Tibial nerve (tissue), 4 donors: ENCODE measurements at regions not wholly inside any gene's neighbourhood (a gene's known extent, or its start where the extent isn't known, plus 50 kb on each side); places are given as distances from the start of the nearest gene placed in this dataset.
"Not testable (repeated sequence)": the region's sequence is repeated elsewhere in the genome, so short reads cannot be mapped to it uniquely, and the experiment has no call there.

Experiments
- DNase-seq, 2 donors: peaks; one replicate each; pipeline ENCODE4 v3.0.0-alpha.2; 2019; ENCODE audit warnings: low spot score in 2 of 2
- H3K27ac ChIP-seq, 4 donors: fragments of 200-600 bp; sonication (generic) in 3 of 4; one replicate each; pipeline ENCODE4 v1.5.1; 2017 to 2019; ENCODE audit warnings: mild to moderate bottlenecking in 1 of 4
- H3K27me3 ChIP-seq, 2 donors: fragments of 200-600 bp; sonication (generic) in 1 of 2; one replicate each; pipeline versions ENCODE4 v1.5.1 to v1.6.0; 2017 to 2019
- H3K36me3 ChIP-seq, 3 donors: fragments of 200-600 bp; sonication (generic); one replicate each; pipeline ENCODE4 v1.5.1; 2018 to 2019
- H3K4me1 ChIP-seq, 4 donors: fragments of 200-600 bp; sonication (generic) in 3 of 4; one replicate each; pipeline ENCODE4 v1.5.1; 2017 to 2019
- H3K4me3 ChIP-seq, 4 donors: fragments of 200-600 bp; sonication (generic) in 3 of 4; one replicate each; pipeline ENCODE4 v1.5.1; 2017 to 2019; ENCODE audit warnings: mild to moderate bottlenecking in 1 of 4, moderate library complexity in 1 of 4
- H3K9me3 ChIP-seq, 4 donors: fragments of 200-600 bp; sonication (generic) in 3 of 4; one replicate each; pipeline ENCODE4 v1.5.1; 2017 to 2019
- CTCF ChIP-seq, 5 experiments: fragments of 200-600 bp in 3 of 5; fragments of 450-650 bp in 2 of 5; sonication (generic) in 3 of 5; IDR thresholded peaks; one replicate each; pipeline ENCODE4 v1.5.1; 2016 to 2019; ENCODE audit warnings: antibody characterized with exemption in 5 of 5, mild to moderate bottlenecking in 3 of 5, moderate library complexity in 2 of 5
- EP300 ChIP-seq, 2 donors: sonication (generic); formaldehyde crosslinking; IDR thresholded peaks; one replicate each; pipeline ENCODE4 v1.6.1; 2017; ENCODE audit warnings: antibody characterized with exemption in 2 of 2, mild to moderate bottlenecking in 1 of 2
- POLR2A ChIP-seq, 2 donors: fragments of 450-650 bp; IDR thresholded peaks; one replicate each; pipeline ENCODE4 v1.6.1; 2017; ENCODE audit warnings: antibody characterized with exemption in 2 of 2, mild to moderate bottlenecking in 2 of 2, moderate library complexity in 2 of 2
- WGBS, 2 donors: methylation state at CpG; one replicate each; pipeline ENCODE4 v1.1.5; 2018; 5-methylcytosine and 5-hydroxymethylcytosine counted together

- H3K4me1 ChIP-seq, result no peaks in the 10 kb centered on the region
- H3K27ac ChIP-seq, result no peak overlapping the region
- no peaks in the 10 kb centered on the region for H3K27me3 ChIP-seq
- TF ChIP-seq POLR2A (IDR thresholded peaks at IDR 0.05), result no peak
- no peak for TF ChIP-seq EP300 (IDR thresholded peaks at IDR 0.05)
- TF ChIP-seq CTCF (IDR thresholded peaks at IDR 0.05), result no peak
- no peak overlapping the region for H3K4me3 ChIP-seq
- H3K36me3 ChIP-seq, result no peaks in the 10 kb centered on the region
- 89 to 92% methylated on average over 4 of the region's 4 CpGs for WGBS, 2 donors
- no peaks in the 10 kb centered on the region for H3K9me3 ChIP-seq
- DNase-seq, result no peak
Measured at GRCh38 chr1:215028954-215029353, 53.6 kb upstream of the KCNK2 start.

- 87 to 92% methylated on average over 6 of the region's 6 CpGs for WGBS, 2 donors
Measured at GRCh38 chr1:215030581-215030980, 52.0 kb upstream of the KCNK2 start.

GRCh38 chr1:215031392-215031791 is 51.1 kb upstream of the KCNK2 start:
- Histone ChIP-seq H3K4me3 (no peak overlapping the region), H3K9me3 (no peaks in the 10 kb centered on the region), H3K36me3 (no peaks in the 10 kb centered on the region), H3K27ac (no peak overlapping the region), H3K4me1 (no peaks in the 10 kb centered on the region), H3K27me3 (no peaks in the 10 kb centered on the region)
- TF ChIP-seq CTCF (IDR thresholded peaks at IDR 0.05) (no peak), POLR2A (IDR thresholded peaks at IDR 0.05) (no peak), EP300 (IDR thresholded peaks at IDR 0.05) (no peak)
- no peak for DNase-seq

More at GRCh38 chr1:215030581-215030980, 52.0 kb upstream of the KCNK2 start:
- not testable (repeated sequence) for H3K27ac ChIP-seq, H3K27me3 ChIP-seq, H3K9me3 ChIP-seq, H3K4me3 ChIP-seq, DNase-seq, H3K4me1 ChIP-seq, H3K36me3 ChIP-seq
